RWPE2 (cell line): ENCODE measurements at regions not wholly inside any gene's neighbourhood (a gene's known extent, or its start where the extent isn't known, plus 50 kb on each side); places are given as distances from the start of the nearest gene placed in this dataset.

Experiments used
- ATAC-seq: fragments of 200-7000 bp; cut with Tn5 transposase; 3 replicates; pipeline ENCODE4 v1.9.1; 2021; ENCODE audit warnings: low read depth
- DNase-seq: peaks from one replicate; pipeline ENCODE4 v3.0.0-alpha.2; 2020; ENCODE audit warnings: low spot score
- H3K27ac ChIP-seq: fragments of 450-650 bp; 2 replicates; pipeline ENCODE4 v1.5.1; 2017; ENCODE audit warnings: mild to moderate bottlenecking; ENCODE audit not compliant: poor library complexity, severe bottlenecking
- H3K27me3 ChIP-seq: fragments of 250-450 bp; sonication (Bioruptor Pico); 2 replicates; pipeline ENCODE4 v1.5.1; 2021; ENCODE audit warnings: mild to moderate bottlenecking, moderate library complexity; ENCODE audit not compliant: insufficient read depth, poor library complexity, severe bottlenecking
- H3K36me3 ChIP-seq: fragments of 250-450 bp; sonication (Bioruptor Pico); 2 replicates; pipeline ENCODE4 v1.5.1; 2020; ENCODE audit warnings: low read depth, mild to moderate bottlenecking, moderate library complexity
- H3K4me1 ChIP-seq: fragments of 250-450 bp; sonication (Bioruptor Pico); 2 replicates; pipeline ENCODE4 v1.5.1; 2021; ENCODE audit warnings: mild to moderate bottlenecking, moderate library complexity; ENCODE audit not compliant: insufficient read depth, poor library complexity, severe bottlenecking
- H3K4me3 ChIP-seq: fragments of 250-450 bp; sonication (Bioruptor Pico); 2 replicates; pipeline ENCODE4 v1.5.1; 2021; ENCODE audit warnings: mild to moderate bottlenecking, moderate library complexity; ENCODE audit not compliant: severe bottlenecking
- H3K9me3 ChIP-seq: fragments of 250-450 bp; sonication (Bioruptor Pico); 2 replicates; pipeline ENCODE4 v1.5.1; 2021; ENCODE audit warnings: mild to moderate bottlenecking, moderate library complexity; ENCODE audit not compliant: severe bottlenecking
- CTCF ChIP-seq: fragments of 450-650 bp; IDR thresholded peaks from one replicate; pipeline ENCODE4 v1.5.1; 2017; ENCODE audit warnings: mild to moderate bottlenecking, moderate library complexity; ENCODE audit not compliant: poor library complexity, severe bottlenecking

- no peak for ATAC-seq
- no peaks in the 10 kb centered on the region for H3K9me3 ChIP-seq
Measured at GRCh38 chr2:48264627-48265026, 49.9 kb upstream of the FOXN2 start.

More at GRCh38 chr2:48264627-48265026, 49.9 kb upstream of the FOXN2 start:
- Histone ChIP-seq H3K27ac (no peak overlapping the region), H3K4me1 (no peaks in the 10 kb centered on the region), H3K4me3 (no peak overlapping the region), H3K36me3 (no peaks in the 10 kb centered on the region), H3K27me3 (no peaks in the 10 kb centered on the region)
- no peak for DNase-seq
- TF ChIP-seq CTCF = no peak
